Tibial nerve (tissue), 4 donors: ENCODE measurements at regions not wholly inside any gene's neighbourhood (a gene's known extent, or its start where the extent isn't known, plus 50 kb on each side); places are given as distances from the start of the nearest gene placed in this dataset.
"Not testable (repeated sequence)": the region's sequence is repeated elsewhere in the genome, so short reads cannot be mapped to it uniquely, and the experiment has no call there.

ENCODE experiments used
- EP300 ChIP-seq, 2 donors: sonication (generic); formaldehyde crosslinking; IDR thresholded peaks; one replicate each; pipeline ENCODE4 v1.6.1; 2017; ENCODE audit warnings: antibody characterized with exemption in 2 of 2, mild to moderate bottlenecking in 1 of 2
- POLR2A ChIP-seq, 2 donors: fragments of 450-650 bp; IDR thresholded peaks; one replicate each; pipeline ENCODE4 v1.6.1; 2017; ENCODE audit warnings: antibody characterized with exemption in 2 of 2, mild to moderate bottlenecking in 2 of 2, moderate library complexity in 2 of 2
- TF ChIP-seq, protein P1 (sequence below), 5 experiments: fragments of 200-600 bp in 3 of 5; fragments of 450-650 bp in 2 of 5; sonication (generic) in 3 of 5; IDR thresholded peaks; one replicate each; pipeline ENCODE4 v1.5.1; 2016 to 2019; ENCODE audit warnings: antibody characterized with exemption in 5 of 5, mild to moderate bottlenecking in 3 of 5, moderate library complexity in 2 of 5

DNA sequence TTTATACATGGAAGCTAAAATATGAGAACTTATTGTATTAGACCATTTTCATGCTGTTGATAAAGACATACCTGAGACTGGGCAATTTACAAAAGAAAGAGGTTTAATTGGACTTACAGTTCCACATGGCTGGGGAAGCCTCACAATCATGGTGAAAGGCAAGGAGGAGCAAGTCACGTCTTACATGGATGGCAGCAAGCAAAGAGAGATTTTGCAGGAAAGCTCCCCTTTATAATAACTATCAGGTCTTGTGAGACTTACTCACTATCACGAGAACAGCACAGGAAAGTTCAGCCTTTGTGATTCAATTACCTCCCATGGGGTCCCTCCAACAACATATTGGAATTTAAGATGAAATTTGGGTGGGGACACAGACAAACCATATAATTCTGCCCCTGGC is 740.1 kb upstream of the NECTIN3 start:
- TF ChIP-seq, protein P1, sequence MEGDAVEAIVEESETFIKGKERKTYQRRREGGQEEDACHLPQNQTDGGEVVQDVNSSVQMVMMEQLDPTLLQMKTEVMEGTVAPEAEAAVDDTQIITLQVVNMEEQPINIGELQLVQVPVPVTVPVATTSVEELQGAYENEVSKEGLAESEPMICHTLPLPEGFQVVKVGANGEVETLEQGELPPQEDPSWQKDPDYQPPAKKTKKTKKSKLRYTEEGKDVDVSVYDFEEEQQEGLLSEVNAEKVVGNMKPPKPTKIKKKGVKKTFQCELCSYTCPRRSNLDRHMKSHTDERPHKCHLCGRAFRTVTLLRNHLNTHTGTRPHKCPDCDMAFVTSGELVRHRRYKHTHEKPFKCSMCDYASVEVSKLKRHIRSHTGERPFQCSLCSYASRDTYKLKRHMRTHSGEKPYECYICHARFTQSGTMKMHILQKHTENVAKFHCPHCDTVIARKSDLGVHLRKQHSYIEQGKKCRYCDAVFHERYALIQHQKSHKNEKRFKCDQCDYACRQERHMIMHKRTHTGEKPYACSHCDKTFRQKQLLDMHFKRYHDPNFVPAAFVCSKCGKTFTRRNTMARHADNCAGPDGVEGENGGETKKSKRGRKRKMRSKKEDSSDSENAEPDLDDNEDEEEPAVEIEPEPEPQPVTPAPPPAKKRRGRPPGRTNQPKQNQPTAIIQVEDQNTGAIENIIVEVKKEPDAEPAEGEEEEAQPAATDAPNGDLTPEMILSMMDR (IDR thresholded peaks at IDR 0.05) = not testable (repeated sequence)
- TF ChIP-seq POLR2A, EP300 (IDR thresholded peaks at IDR 0.05): not testable (repeated sequence)
